Smooth muscle cell (in vitro differentiated cells): ENCODE measurements at regions not wholly inside any gene's neighbourhood (a gene's known extent, or its start where the extent isn't known, plus 50 kb on each side); places are given as distances from the start of the nearest gene placed in this dataset.

Experiments
- DNase-seq: peaks from one replicate; lab custom pipeline; 2025; ENCODE audit not compliant: unreplicated experiment; lab: John Stamatoyannopoulos, UW
- H2AFZ ChIP-seq: fragments of 200-600 bp; sonication (generic); 2 replicates; pipeline ENCODE4 v1.6.0; 2016; ENCODE audit warnings: antibody characterized with exemption, low read depth, mild to moderate bottlenecking
- H3F3A ChIP-seq: fragments of 200-600 bp; sonication (generic); 2 replicates; pipeline ENCODE4 v1.6.0; 2017; ENCODE audit warnings: antibody characterized with exemption, low read depth
- H3K27ac ChIP-seq: fragments of 200-600 bp; sonication (generic); 2 replicates; pipeline ENCODE4 v1.5.1; 2016; ENCODE audit warnings: low read depth, mild to moderate bottlenecking
- H3K27me3 ChIP-seq: fragments of 200-600 bp; sonication (generic); 2 replicates; pipeline ENCODE4 v1.6.1; 2016; ENCODE audit warnings: low read depth, mild to moderate bottlenecking
- H3K36me3 ChIP-seq: fragments of 200-600 bp; sonication (generic); 2 replicates; pipeline ENCODE4 v1.5.1; 2016; ENCODE audit warnings: low read depth
- H3K4me1 ChIP-seq: fragments of 200-600 bp; sonication (generic); 2 replicates; pipeline ENCODE4 v1.5.1; 2016; ENCODE audit warnings: low read depth
- H3K4me2 ChIP-seq: fragments of 200-600 bp; sonication (generic); 2 replicates; pipeline ENCODE4 v1.6.0; 2016; ENCODE audit warnings: mild to moderate bottlenecking
- H3K4me3 ChIP-seq: fragments of 200-600 bp; sonication (generic); 2 replicates; pipeline ENCODE4 v1.5.1; 2016; ENCODE audit warnings: mild to moderate bottlenecking
- H3K79me2 ChIP-seq: fragments of 200-600 bp; sonication (generic); 2 replicates; pipeline ENCODE4 v1.6.0; 2016; ENCODE audit warnings: low read depth, mild to moderate bottlenecking
- H3K9ac ChIP-seq: fragments of 200-600 bp; sonication (generic); 2 replicates; pipeline ENCODE4 v1.6.0; 2016; ENCODE audit warnings: low read depth
- H3K9me3 ChIP-seq: fragments of 200-600 bp; sonication (generic); replicated peaks from 2 replicates; pipeline ENCODE4 v1.5.1; 2016; ENCODE audit warnings: low read depth
- H4K20me1 ChIP-seq: fragments of 200-600 bp; sonication (generic); 2 replicates; pipeline ENCODE4 v1.6.0; 2016; ENCODE audit warnings: low read depth
- WGBS: methylation state at CpG from one replicate; pipeline ENCODE4 v1.1.7; 2016; ENCODE audit warnings: low lambda C conversion rate; 5-methylcytosine and 5-hydroxymethylcytosine counted together
- TF ChIP-seq, protein P1 (sequence below): fragments of 200-600 bp; sonication (generic); IDR thresholded peaks from 2 replicates; pipeline ENCODE4 v1.5.1; 2017; ENCODE audit warnings: borderline replicate concordance, mild to moderate bottlenecking, antibody characterized with exemption; ENCODE audit not compliant: insufficient read depth, poor library complexity, severe bottlenecking

DNA sequence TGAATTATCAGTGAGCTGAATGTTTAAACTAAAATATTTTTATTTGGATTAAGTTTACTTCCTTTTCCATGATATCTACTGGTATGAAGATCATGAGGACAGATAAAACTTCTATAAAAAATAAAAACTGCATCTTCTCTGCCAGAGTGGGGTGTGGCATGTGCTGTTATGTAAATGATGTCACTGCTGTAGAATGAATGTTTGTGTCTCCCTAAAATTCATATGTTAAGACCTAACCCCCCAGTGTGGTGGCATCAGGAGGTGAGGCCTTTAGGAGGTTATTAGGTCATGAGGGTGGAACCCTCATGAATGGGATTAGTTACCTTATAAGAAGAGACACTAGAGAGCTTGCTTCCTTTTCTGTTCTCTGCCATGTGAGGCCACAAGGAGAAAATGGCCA is 178.7 kb upstream of the DPH6 start:
- H3K9me3 ChIP-seq: no peaks in the 10 kb centered on the region
- H3F3A ChIP-seq: no peaks in the 10 kb centered on the region
- no peak overlapping the region for H3K4me3 ChIP-seq
- H3K4me1 ChIP-seq: no peaks in the 10 kb centered on the region
- no peaks in the 10 kb centered on the region for H3K79me2 ChIP-seq
- no peaks in the 10 kb centered on the region for H3K36me3 ChIP-seq
- H3K9ac ChIP-seq: no peak overlapping the region
- DNase-seq: no peak
- H3K4me2 ChIP-seq: no peak overlapping the region
- H3K27ac ChIP-seq: no peak overlapping the region
- H3K27me3 ChIP-seq: no peaks in the 10 kb centered on the region
- H2AFZ ChIP-seq: no peak overlapping the region
- TF ChIP-seq, protein P1, sequence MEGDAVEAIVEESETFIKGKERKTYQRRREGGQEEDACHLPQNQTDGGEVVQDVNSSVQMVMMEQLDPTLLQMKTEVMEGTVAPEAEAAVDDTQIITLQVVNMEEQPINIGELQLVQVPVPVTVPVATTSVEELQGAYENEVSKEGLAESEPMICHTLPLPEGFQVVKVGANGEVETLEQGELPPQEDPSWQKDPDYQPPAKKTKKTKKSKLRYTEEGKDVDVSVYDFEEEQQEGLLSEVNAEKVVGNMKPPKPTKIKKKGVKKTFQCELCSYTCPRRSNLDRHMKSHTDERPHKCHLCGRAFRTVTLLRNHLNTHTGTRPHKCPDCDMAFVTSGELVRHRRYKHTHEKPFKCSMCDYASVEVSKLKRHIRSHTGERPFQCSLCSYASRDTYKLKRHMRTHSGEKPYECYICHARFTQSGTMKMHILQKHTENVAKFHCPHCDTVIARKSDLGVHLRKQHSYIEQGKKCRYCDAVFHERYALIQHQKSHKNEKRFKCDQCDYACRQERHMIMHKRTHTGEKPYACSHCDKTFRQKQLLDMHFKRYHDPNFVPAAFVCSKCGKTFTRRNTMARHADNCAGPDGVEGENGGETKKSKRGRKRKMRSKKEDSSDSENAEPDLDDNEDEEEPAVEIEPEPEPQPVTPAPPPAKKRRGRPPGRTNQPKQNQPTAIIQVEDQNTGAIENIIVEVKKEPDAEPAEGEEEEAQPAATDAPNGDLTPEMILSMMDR: no peak
- no peaks in the 10 kb centered on the region for H4K20me1 ChIP-seq

DNA sequence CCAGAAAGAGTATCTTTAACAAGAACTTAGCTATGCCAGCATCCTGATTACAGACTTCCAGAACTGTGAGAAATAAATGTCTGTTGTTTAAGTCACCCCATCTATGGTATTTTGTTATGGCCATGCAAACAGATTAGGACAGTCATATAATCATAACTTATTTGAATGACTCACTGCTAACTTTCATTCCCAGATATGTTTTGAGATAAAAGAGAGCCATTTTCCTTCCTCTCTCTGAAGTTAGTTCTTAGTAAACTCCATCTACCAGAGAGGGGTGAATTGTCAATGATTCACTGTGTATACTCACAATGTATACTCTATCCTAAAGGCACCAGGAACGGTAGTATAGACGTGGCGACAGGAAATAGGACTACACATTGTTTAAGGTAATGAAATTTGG is 179.4 kb upstream of the DPH6 start:
- Histone ChIP-seq H3K4me2 (no peak overlapping the region), H3K36me3 (no peaks in the 10 kb centered on the region), H3K9ac (no peak overlapping the region), H2AFZ (no peak overlapping the region), H3K27me3 (no peaks in the 10 kb centered on the region), H3K4me3 (no peak overlapping the region), H4K20me1 (no peaks in the 10 kb centered on the region), H3K9me3 (no peaks in the 10 kb centered on the region), H3K79me2 (no peaks in the 10 kb centered on the region), H3F3A (no peaks in the 10 kb centered on the region), H3K27ac (no peak overlapping the region), H3K4me1 (no peaks in the 10 kb centered on the region)
- no peak for DNase-seq
- WGBS: 78% methylated on average over 3 of the region's 3 CpGs
- TF ChIP-seq, protein P1: no peak

DNA sequence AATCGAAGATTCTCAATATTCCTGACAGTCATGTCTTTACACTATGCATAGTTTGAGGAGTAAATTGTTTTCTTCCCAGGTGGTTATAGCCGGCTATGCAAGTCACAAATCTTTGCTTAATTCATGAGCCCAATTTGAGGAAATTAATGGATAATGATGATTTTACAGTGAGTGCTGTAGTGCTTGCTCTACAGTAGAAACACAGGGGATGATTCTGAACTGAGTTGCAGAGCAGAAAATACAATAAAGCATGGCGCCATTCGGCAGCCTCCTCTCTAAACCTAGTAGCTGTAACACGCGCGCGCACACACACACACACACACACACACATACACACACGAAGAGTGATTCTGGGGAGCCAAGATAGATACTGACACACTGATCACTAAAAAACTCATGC is 181.7 kb upstream of the DPH6 start:
- TF ChIP-seq, protein P1: no peak
- Histone ChIP-seq H3K4me1 (no peaks in the 10 kb centered on the region), H2AFZ (no peak overlapping the region), H3K36me3 (no peaks in the 10 kb centered on the region), H3K27ac (no peak overlapping the region), H4K20me1 (no peaks in the 10 kb centered on the region), H3K79me2 (no peaks in the 10 kb centered on the region), H3K4me3 (no peak overlapping the region), H3F3A (no peaks in the 10 kb centered on the region), H3K27me3 (no peaks in the 10 kb centered on the region), H3K9ac (no peak overlapping the region), H3K9me3 (no peaks in the 10 kb centered on the region), H3K4me2 (no peak overlapping the region)
- 74% methylated on average over 8 of the region's 9 CpGs for WGBS
- no peak for DNase-seq

DNA sequence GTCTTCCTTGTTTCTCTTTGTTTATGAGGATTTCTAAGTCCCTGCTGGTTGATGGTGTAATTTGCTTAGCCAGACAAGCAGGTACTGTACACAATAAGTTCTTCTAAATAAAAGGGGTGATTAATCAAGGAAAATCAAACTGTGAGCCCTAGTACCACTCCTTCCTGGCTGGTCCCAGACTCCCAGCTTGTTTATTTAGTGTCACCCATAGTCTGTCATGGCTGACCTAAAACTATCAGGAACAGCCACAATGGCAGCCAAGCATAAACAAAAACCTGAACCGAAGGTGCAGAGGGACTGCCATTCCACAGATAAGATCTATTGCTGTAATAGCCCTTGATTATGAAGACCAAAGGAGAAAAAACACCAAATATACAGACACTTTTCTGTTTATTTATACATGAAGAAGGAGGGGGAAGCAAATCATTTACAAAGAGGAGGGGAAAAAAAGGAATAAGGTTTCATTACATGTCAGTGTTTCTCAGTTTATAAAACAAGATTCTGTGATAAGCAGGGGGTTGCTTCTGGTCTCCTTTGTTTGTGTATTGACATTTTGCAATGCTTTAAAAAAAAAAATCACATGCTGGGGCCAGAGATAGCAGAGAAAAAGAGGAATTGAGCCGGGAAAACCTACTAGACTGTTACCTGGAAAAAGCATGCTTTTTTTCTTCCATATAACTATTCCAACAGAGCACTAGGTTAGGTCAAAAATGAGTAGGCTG is 182.4 kb upstream of the DPH6 start:
- 62% methylated on average over 2 of the region's 2 CpGs for WGBS
- TF ChIP-seq, protein P1: no peak
- Histone ChIP-seq H2AFZ (peak overlapping the region; percentile 32), H4K20me1 (no peaks in the 10 kb centered on the region), H3K79me2 (no peaks in the 10 kb centered on the region), H3K9ac (no peak overlapping the region), H3K36me3 (no peaks in the 10 kb centered on the region), H3K9me3 (no peaks in the 10 kb centered on the region), H3K4me3 (no peak overlapping the region), H3K4me1 (no peaks in the 10 kb centered on the region), H3F3A (no peaks in the 10 kb centered on the region), H3K27ac (no peak overlapping the region), H3K4me2 (no peak overlapping the region), H3K27me3 (no peaks in the 10 kb centered on the region)
- DNase-seq: no peak
